Ishikawa (cell line): ENCODE measurements at regions not wholly inside any gene's neighbourhood (a gene's known extent, or its start where the extent isn't known, plus 50 kb on each side); places are given as distances from the start of the nearest gene placed in this dataset.

ENCODE experiments used
- CEBPB ChIP-seq: IDR thresholded peaks from 2 replicates; pipeline ENCODE4 v1.6.1; 2012
- CREB1 ChIP-seq: IDR thresholded peaks from 2 replicates; pipeline ENCODE4 v1.6.1; 2012; ENCODE audit warnings: low read depth
- EGR1 ChIP-seq: IDR thresholded peaks from 2 replicates; pipeline ENCODE4 v1.6.1; 2012
- EP300 ChIP-seq: IDR thresholded peaks from 2 replicates; pipeline ENCODE4 v1.6.1; 2012; ENCODE audit warnings: borderline replicate concordance
- FOXM1 ChIP-seq: IDR thresholded peaks from 2 replicates; pipeline ENCODE4 v1.6.1; 2012; ENCODE audit warnings: low read depth, borderline replicate concordance
- NFIC ChIP-seq: IDR thresholded peaks from 2 replicates; pipeline ENCODE4 v1.6.1; 2012
- RAD21 ChIP-seq: IDR thresholded peaks from 2 replicates; pipeline ENCODE4 v1.6.1; 2012; ENCODE audit warnings: low read depth
- TAF1 ChIP-seq: IDR thresholded peaks from 2 replicates; pipeline ENCODE4 v1.6.1; 2012; ENCODE audit warnings: low read depth, mild to moderate bottlenecking
- TCF12 ChIP-seq: IDR thresholded peaks from 2 replicates; pipeline ENCODE4 v1.6.1; 2012; ENCODE audit warnings: low read depth
- TEAD4 ChIP-seq: IDR thresholded peaks from 2 replicates; pipeline ENCODE4 v1.6.1; 2012
- YY1 ChIP-seq: IDR thresholded peaks from 2 replicates; pipeline ENCODE4 v1.6.1; 2012; ENCODE audit warnings: low read depth
- ZBTB7A ChIP-seq: IDR thresholded peaks from 2 replicates; pipeline ENCODE4 v1.6.1; 2012; ENCODE audit warnings: low read depth
- TF ChIP-seq, protein P1 (sequence below): IDR thresholded peaks from 2 replicates; pipeline ENCODE4 v1.6.1; 2012; ENCODE audit warnings: low read depth, mild to moderate bottlenecking
- TF ChIP-seq, protein P2 (sequence below): IDR thresholded peaks from 2 replicates; pipeline ENCODE4 v1.6.1; 2012
- TF ChIP-seq, protein P3 (sequence below): IDR thresholded peaks from 2 replicates; pipeline ENCODE4 v1.6.1; 2012

DNA sequence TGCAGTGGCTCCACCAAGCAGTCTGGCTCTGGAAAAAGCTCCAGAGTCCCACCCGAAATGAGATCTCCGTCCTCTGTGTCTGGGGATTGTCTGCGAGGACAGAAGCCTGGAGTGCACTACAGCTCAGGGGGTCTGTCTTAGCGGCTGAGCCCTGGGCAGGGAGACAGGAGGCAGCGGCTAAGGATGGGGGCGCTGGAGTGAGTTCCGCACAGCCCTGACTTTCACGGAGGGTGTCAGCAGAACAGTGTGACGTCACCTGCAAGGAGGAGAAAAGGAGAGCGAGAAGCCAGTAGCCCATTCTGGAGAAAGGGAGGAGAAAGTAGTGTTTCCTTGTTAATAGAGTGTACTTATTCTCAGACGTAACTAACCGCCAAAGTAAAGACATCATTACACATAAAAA is 97.6 kb downstream of the FAM50B start:
- TF ChIP-seq, protein P1, sequence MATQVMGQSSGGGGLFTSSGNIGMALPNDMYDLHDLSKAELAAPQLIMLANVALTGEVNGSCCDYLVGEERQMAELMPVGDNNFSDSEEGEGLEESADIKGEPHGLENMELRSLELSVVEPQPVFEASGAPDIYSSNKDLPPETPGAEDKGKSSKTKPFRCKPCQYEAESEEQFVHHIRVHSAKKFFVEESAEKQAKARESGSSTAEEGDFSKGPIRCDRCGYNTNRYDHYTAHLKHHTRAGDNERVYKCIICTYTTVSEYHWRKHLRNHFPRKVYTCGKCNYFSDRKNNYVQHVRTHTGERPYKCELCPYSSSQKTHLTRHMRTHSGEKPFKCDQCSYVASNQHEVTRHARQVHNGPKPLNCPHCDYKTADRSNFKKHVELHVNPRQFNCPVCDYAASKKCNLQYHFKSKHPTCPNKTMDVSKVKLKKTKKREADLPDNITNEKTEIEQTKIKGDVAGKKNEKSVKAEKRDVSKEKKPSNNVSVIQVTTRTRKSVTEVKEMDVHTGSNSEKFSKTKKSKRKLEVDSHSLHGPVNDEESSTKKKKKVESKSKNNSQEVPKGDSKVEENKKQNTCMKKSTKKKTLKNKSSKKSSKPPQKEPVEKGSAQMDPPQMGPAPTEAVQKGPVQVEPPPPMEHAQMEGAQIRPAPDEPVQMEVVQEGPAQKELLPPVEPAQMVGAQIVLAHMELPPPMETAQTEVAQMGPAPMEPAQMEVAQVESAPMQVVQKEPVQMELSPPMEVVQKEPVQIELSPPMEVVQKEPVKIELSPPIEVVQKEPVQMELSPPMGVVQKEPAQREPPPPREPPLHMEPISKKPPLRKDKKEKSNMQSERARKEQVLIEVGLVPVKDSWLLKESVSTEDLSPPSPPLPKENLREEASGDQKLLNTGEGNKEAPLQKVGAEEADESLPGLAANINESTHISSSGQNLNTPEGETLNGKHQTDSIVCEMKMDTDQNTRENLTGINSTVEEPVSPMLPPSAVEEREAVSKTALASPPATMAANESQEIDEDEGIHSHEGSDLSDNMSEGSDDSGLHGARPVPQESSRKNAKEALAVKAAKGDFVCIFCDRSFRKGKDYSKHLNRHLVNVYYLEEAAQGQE, result no peak
- TF ChIP-seq TEAD4 (no peak), NFIC (no peak), CEBPB (no peak), CREB1 (no peak), RAD21 (no peak), EP300 (no peak), FOXM1 (no peak), TAF1 (no peak), TCF12 (no peak), EGR1 (no peak), YY1 (no peak), ZBTB7A (no peak)
- TF ChIP-seq, protein P2, sequence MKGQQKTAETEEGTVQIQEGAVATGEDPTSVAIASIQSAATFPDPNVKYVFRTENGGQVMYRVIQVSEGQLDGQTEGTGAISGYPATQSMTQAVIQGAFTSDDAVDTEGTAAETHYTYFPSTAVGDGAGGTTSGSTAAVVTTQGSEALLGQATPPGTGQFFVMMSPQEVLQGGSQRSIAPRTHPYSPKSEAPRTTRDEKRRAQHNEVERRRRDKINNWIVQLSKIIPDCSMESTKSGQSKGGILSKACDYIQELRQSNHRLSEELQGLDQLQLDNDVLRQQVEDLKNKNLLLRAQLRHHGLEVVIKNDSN, result no peak
- TF ChIP-seq, protein P3, sequence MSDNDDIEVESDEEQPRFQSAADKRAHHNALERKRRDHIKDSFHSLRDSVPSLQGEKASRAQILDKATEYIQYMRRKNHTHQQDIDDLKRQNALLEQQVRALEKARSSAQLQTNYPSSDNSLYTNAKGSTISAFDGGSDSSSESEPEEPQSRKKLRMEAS, result no peak

DNA sequence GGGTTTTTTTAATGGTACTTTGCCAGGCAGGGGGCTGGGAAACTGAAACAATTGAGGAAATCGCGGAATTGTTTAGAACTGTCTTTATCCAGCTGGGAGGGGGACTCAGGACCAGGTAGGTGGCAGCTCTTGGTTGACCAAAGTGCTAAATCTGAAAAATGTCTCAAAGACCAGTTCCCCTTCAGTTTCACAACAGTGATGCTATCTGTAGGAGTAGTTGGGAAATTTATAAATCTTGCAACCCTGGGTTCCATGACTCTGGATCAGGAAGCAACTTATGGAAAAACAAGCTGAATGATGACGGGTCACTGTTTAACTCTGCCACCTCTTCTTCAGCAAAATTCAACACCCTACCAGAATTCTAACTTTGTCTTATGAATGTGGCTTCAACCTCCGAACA is 99.7 kb downstream of the FAM50B start:
- TF ChIP-seq EGR1 (no peak), TEAD4 (no peak), RAD21 (no peak), EP300 (no peak), TCF12 (no peak)
- TF ChIP-seq, protein P1, result no peak
- TF ChIP-seq, protein P3, result no peak

DNA sequence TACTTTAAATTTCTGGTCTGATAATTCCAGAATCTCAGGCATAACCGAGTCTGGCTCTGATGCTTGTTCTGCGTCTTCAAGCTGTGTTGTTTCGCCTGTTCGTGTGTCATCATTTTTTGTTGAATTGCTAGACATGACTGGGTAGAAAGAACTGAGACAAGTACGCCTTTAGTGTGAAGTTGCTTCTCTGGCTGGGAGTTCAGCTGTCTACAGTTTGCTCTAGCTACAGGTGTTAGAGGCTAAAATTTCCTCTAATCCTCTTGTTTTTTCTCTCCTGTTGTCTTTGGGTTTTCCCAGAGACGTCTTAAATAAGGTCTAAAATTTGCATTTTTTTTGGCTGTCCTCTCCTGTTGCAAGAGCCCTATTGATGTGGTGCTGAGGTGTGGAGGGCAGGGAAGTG is 100.3 kb downstream of the FAM50B start:
- TF ChIP-seq RAD21 (no peak), FOXM1 (no peak), TAF1 (no peak), TCF12 (no peak), EGR1 (no peak), YY1 (no peak), TEAD4 (no peak), CREB1 (no peak), EP300 (no peak), CEBPB (no peak), ZBTB7A (no peak), NFIC (no peak)
- TF ChIP-seq, protein P2, result no peak
- TF ChIP-seq, protein P1, result no peak
- TF ChIP-seq, protein P3, result no peak

DNA sequence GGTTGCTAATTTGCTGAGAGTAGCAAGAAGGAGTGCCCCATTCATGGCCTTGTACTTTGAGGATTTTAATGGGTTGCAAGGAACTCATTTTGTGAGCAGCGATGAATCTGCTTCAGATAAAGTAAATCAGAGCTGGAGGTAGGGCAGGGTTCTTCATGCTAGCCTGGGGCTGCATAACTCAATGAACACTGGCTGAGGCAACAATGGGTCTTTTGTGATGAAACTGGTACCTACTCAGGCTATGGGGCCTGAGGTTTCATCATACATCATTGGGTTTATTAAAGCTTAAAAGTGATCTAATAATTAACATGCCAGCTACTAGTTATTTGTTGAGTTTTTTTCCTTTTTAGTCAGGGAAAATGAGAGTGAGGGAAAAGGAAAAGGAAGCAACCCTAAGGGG is 106.9 kb downstream of the FAM50B start:
- TF ChIP-seq, protein P2, result no peak
- no peak for TF ChIP-seq TEAD4
- TF ChIP-seq RAD21, result no peak
- TF ChIP-seq NFIC, result no peak
- TF ChIP-seq, protein P1, result no peak
- TF ChIP-seq, protein P3, result no peak
- no peak for TF ChIP-seq TAF1
- TF ChIP-seq YY1, result no peak
- TF ChIP-seq CEBPB, result no peak
- TF ChIP-seq EP300, result no peak
- no peak for TF ChIP-seq TCF12
- TF ChIP-seq EGR1, result no peak
